ENCODE measurements at regions not wholly inside any gene's neighbourhood (a gene's known extent, or its start where the extent isn't known, plus 50 kb on each side); places are given as distances from the start of the nearest gene placed in this dataset.

DNA sequence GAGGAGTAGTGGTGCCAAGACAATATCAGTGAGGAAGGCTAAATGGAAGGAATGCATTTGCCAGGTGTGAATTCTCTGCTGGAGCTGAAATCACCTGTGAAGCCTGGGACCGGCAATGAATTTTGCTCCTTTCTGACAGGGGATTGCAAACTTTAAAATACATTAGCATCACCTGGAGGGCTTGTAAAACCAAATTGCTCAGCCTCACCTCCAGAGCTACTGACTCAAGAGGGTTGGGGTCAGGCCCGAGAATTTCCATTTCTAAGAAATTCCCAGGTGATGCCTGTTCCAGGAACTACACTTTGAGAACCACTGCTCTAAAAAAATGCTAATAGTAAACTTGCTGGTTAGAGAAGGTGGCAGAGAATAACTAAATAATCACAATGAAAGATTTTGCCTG lies 445.6 kb upstream of the RBMS3 start:
- no peak for DNase-seq

DNA sequence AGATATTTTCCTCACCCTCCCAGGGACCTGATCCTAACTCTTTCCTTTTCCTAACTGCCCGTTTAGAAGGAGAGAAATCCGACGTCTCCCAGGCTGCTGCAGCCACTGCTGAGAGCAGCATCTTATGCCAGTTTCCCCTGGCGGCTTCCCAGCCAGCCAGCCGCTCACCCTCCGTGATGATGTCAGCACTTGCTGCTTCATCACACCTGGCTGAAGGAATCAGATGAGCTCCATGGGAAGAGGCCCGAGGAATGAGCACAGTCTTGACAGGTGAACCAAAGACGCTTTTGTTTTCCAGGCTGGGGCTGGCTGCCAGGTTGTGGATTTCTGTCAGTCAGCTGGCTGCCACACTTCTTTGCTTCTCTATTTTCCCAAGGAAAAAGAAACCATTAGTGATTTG lies 445.1 kb upstream of the RBMS3 start:
- no peak for DNase-seq

DNA sequence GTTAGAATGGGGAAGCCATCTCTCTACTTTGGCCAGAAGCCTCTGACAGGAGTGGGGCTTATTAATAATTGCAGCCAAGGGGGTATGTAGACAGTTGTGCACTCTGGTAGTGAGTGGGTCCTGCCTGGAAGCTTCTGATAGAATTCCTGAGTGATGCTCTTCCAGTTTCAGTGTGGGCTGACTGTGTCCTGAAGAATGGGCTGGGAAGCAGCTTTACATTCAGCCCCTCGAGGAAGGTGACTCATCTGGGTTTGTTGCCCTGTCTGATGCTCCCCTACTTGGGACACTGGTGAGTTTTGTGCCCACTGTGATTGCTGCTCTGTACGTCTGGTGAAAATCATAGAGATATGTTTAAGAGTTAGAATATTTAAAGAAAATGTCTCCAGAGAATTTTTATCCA lies 444.7 kb upstream of the RBMS3 start:
- DNase-seq, result no peak

DNA sequence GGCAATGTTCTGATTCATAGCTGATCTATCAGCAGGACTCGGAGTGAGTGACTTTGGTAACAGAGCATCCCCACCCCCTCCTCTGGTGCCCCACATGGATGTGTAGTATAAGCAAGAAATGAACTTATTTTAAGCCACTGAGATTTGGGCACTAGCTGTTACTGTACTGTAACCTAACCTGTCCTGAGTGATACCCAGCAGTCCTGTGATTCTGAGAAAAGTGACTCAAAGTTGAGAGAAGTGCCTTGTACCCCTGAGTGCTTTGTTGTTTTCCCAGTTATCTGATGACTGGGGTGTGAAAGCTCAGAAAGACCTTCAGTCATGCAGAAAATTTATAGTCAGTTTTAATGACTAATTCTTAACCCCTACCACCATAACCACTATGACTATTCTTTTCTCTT lies 439.9 kb upstream of the RBMS3 start:
- no peak for DNase-seq

DNA sequence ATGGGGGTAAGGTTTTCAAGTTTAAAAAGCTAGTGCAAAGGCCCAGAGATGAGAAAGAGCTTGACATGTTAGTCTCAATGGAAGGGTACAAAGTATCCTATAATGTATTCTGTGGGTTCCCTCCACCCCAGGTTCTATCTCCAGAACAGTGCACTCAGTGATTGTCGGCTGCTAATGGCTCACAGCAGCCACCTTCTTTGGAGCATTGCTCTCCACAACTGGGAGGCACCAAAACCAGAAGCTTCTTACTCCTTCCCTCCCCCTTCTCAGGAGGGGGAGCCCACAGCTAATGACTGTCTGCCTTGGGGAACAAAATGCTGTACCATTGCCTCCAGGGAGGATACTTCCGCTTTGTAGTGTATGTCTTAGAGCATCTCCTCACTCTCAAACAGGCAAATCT lies 439.4 kb upstream of the RBMS3 start:
- no peak for DNase-seq

DNA sequence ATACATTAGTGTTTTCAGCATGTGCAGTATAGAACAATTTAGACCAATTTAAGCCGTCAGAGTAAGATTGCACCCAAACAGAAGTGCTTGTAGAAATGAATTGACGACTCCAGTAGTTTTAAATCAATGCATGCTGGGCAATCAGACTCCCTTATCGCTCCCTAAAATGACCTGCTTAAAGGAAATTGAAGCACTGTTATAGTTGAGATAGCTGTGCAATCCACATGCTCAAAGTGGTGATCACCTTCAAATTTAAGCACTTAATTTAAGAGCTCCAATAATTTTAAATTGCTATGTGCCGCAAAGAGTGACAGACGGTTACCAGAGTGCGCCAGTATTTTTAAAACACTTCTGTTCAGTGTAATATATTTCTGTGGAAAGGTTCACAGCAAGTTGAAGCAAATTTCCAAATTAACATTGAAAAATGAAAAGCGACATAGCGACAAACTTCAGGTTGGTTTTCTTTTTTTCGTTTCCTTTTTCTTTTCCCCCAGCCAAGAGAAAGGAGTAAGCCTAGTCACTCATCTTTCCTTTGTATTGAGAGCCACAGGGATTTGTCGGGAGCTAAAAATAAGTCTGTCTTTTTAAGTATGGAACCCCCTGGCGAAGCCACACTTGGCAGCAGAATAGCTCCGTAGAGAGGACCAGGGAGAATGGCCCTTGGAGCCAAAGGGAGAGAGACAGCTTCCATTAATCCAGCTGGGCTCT lies 436.4 kb upstream of the RBMS3 start:
- DNase-seq, result no peak

DNA sequence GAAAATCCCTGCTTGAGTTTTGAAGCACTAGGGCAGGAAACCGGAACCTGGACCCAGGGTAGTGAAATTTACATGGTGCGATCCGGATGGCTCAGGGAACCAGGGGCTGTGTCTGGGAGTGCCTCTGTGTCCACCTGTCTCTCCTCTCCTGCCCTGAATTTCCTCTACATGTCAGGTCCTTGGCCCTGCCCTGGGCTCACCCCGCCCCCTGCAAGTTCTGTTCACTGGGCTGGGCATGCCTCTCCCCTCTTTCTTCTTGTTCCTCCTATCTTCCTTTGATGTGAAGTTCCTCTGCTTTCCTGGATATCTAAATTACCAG lies 435.9 kb upstream of the RBMS3 start:
- no peak for DNase-seq

DNA sequence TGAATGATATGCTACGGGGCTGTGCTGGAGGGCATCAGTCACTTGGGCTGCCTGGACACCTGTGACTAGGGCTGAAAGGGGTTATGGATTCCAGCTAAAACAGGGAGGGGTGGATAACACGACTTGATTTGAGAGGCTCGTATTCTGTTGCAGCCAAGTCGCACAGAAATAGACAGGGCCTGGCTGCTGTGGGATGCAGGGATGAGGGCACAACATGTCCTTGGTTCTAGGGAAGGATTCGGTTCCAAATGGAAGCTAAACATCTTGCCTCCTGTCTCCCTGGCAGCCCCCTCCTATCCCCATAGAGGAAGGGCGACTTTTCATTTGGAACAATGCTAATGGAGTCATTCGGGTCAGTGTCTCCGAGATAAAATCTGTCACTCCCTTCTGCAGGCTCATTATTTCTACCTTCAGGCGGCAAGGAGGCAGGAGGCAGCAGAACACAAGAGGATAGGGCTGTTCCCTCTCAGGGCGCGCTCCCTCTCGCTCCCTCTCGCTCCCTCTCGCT lies 433.8 kb upstream of the RBMS3 start:
- DNase-seq, result no peak

DNA sequence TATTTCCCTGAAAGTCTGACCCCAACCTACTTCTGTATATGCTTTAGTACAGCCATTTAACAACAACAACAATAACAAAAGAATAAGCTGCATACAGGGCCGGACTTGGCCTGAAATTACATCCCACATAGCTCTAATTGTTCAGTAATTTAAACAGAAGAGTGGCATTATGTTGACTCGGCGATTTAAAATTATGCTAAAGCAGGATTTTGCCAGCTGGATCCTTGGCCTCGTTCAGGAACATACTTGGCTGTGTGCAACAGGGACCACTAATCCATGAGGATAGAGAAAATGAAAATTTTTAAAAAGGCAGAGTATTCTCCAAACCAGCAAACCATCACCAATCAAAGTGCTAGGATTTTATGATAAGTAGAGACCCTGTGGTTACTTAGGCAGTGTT lies 433.1 kb upstream of the RBMS3 start:
- no peak for DNase-seq

DNA sequence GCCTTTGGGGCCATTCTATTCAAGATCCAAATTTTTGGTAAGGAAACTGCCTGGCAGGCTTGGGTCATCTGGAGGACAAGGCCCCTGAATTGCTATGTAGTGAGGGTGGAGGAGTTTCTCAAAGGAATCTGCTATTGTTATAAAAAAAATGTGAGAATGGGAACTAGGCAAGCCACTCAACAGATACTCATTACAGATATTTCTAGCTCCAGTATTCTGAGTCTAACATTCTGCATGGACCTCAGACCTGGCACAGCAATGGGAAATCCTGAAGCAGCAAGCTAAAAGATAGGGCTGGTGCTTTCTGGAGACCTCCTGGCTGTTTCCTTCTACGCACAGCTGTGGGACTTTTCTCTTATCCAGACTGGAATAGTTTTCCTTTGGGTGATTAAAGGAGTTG lies 430.7 kb upstream of the RBMS3 start:
- DNase-seq, result no peak

DNA sequence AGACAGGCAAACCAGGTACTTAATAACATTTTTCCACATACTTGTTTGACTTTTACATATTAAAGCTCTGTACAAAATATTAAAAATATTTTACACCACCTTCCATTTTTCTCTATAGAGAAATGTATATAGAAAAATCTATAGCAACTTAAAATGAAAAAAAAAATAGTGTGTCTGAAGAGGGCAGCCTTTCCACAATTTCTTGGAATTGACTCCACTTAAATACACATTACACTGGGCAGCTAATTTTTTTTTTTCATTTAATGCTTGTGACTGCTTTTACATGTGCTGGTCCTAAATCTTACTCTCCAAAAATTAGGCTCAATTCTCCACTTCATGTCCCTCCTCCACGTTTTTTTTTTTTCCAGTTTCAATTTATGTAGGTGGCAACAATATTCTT lies 427.0 kb upstream of the RBMS3 start:
- no peak for DNase-seq

DNA sequence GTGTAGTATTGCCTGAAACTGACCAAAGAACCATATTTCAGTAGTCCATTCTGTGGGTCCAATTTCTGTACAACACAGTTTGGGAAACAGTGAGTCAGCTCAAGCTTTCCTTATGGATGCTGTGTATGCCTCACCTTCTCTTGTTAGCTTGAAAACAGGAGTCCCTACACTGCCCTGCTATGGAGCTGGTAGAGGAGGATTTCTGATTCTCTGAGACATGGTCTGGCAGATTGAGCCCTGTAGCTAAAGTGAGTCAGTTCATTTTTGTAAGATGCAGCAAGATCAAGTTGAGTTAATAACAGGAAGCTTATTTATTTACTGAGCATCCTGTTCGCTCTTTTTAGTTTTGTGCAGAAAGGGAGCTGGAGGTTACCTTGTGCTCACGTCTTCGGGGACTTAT lies 424.1 kb upstream of the RBMS3 start:
- no peak for DNase-seq

DNA sequence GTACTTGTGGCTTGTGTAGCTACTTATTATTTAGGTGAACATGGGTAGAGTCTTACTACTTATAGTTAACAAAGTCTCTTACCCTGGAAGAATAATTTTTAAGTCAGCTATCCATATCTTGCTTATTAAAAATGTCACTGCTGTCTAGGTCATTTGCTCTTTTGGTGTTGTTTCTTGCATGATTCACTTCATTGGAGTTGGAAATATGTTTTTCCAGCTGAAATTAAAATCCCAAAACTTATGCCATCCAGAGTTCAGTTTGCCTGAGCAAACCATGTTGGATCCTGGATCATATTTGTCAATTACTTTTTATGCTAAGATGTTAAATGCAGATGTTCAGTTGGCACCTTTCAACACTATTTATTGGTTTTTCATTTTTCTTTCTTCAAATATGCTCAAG lies 421.0 kb upstream of the RBMS3 start:
- no peak for DNase-seq

DNA sequence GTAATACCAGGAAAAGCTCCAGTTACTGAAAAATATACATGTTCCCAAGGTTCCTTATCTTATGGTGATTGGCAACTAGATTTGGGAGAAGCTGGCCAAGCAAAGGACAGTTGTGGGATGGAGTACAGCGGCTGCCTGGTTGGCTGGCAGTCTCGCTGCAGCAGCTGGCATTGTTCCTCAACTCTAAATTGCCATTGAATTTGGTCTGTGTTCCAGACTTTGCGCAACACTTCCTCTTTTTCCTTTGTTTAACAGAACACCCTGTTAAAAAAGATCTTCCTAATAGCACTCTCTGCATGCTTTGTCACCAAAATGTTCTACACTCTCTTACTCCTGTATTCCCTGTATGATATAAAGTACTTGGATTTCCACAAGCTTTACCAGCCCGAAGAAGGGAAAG lies 420.6 kb upstream of the RBMS3 start:
- no peak for DNase-seq

DNA sequence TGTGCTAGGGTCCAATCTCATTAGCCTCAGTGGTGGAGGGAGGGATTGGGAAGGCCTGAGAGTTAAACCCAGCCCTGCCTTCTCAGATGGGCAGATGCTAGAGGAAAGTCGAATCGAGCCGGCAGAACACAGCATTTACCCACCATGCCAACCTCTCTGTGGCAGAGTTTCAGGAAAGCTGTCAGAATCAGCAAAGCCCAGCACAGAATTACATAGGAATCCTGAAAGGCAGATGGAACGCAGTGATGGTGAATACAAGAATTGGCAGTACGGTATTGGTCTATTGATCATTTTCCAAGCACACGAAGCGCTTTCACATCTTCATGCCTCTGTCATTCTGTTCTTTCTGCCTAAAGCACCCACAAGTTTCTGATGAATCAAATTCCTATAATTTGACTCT lies 417.7 kb upstream of the RBMS3 start:
- DNase-seq, result no peak

DNA sequence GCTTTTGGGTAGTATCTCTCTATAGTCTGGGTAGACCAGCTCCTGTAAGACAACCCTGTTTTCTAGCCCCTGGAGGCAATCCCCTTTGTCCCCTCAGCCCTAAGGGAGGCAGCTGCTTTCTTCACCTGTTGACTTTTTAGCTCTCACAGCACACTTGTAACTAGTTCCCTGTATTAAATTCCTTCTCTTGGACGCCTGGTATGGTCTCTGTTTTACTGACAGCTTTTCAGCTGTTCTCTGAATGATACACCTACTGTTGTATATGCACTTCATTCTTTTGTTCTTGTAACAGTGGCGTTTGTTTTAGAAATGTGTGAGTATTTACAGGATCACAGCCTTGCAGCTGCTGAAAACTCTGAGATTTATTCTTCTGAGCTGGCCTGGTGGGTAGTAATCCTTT lies 413.0 kb upstream of the RBMS3 start:
- no peak for DNase-seq

DNA sequence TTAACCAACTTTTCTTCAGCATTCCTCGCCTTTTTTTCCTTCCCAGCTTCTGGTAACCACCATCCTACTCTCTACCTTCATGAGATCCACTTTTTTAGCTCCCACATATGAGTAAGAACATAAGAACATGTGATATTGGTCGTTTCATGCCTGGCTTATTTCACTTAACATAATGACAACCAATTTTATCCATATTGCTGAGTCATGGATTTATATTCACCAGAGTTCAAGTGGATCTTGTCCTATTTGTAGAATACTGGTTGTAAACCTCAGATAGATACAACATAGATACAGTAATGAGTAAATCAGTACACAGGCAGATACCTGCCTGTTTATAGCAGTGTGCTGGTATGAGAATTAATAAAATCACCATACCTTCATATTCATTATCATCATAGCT lies 412.0 kb upstream of the RBMS3 start:
- DNase-seq, result no peak

DNA sequence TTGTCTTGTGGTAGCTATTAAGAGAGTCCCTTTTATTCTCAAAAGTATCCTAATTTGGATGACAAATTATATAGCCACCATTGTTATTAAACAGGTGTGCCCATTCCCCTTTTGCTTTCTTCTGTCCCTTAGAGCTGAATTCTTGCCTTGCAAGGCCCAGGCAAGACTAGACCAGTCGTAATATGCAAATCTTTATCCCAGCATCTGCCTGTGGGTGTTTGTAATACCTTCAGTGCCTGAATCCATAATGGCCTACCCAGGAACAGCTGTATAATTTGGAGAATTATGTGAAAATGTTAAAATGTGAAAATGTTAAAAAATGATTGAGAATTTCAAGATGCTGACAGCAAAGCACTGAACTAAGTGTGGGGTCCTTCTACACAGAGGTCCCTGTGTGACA lies 403.0 kb upstream of the RBMS3 start:
- DNase-seq, result no peak

DNA sequence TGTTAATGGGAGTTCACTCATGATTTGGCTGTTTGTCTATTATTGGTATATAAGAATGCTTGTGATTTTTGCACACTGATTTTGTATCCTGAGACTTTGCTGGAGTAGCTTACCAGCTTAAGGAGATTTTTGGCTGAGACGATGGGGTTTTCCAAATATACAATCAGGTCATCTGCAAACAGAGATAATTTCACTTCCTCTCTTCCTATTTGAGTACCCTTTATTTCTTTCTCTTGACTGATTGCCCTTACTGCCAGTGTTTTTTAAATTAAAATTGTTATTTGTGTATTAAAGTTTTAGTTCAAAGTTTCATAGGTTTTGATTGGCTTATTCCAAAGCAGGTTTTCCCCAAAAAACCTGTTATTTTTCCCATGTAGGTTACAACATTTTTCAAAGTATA lies 390.5 kb upstream of the RBMS3 start:
- DNase-seq, result no peak

DNA sequence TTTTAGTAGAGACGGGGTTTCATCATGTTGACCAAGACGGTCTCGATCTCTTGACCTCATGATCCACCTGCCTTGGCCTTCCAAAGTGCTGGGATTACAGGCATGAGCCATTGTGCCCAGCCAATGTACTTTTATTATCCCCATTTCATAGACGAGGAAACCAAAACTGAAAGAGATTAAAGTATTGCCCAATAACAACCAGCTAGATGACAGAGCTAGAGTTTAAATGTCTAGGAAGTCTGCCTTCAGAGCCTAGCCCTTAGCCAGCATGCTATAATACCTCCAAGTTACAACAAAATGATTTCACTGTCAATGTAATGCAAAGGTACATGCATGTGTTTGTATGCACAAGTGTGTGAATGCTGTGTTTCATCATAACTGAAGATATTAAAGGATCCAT lies 389.4 kb upstream of the RBMS3 start:
- no peak for DNase-seq

DNA sequence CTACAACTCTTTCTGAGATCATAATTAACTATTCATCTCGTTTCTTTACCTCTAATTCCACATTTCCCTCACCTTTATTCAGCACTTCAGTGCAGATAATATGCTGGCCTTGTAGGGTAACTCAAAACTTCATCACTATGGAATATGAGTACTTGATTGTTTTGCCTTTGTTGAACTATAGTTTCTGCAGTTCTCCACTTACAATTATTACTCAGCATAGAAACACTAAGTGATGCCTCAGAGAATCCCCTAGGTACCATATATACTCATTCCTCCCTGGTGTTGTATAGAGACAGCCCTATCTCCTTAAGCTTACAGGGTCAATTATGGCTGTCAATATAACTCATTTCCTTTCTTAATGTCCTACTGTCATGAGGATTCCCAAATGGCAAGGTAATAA lies 380.6 kb upstream of the RBMS3 start:
- DNase-seq, result no peak

DNA sequence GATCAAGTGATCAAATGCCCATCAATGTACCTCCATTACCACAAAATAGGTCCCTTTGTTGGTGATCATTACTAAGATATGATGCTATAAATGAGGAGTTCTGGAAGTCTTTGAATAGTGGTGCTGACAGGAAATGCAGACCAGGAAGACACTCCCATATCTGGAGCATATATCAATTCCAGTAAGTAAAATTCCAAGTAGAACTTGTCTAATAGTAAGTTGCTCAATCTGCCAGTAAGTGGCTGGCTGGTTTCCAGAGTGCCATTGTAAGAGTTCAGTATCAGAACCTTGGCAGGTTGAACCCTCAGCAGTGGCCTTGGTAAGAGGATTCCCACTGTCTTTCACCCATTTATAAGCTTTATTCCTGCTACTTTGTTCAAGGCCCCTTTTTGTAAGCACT lies 379.9 kb upstream of the RBMS3 start:
- no peak for DNase-seq

DNA sequence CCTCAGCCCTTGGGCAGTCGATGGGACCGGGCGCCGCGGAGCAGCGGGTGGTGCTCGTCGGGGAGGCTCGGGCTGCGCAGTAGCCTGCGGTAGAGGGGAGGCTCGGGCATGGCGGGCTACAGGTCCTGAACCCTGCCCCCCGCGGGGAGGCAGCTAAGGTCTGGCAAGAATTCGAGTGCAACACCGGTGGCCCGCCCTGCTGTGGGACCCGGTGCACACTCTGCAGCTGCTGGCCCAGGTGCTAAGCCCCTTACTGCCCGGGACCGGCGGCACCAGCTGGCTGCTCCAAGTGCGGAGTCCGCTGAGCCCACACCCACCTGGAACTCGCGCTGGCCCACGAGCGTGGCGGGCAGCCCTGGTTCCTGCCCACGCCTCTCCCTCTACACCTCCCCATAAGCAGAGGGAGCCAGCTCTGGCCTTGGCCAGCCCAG lies 377.7 kb upstream of the RBMS3 start:
- DNase-seq, result no peak

DNA sequence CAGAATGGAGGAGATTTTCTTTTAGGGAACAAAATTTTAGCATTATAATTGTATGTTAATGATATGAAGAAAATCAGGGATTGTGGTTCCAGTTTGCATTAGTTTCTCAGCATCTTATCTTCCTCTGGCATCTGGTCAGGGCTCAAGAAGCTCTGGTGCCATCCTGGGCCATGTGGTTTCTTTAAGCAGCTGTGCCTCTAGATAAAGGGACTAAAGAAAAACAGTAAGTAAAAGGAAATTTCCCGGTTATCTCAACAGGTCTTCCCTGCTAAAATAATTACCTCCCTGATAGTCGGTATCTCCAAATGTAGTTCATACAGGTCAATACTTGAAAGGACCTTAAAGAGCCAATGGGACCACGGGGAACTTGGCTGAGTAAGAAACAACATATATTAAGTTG lies 375.1 kb upstream of the RBMS3 start:
- DNase-seq, result peak; percentile 73

DNA sequence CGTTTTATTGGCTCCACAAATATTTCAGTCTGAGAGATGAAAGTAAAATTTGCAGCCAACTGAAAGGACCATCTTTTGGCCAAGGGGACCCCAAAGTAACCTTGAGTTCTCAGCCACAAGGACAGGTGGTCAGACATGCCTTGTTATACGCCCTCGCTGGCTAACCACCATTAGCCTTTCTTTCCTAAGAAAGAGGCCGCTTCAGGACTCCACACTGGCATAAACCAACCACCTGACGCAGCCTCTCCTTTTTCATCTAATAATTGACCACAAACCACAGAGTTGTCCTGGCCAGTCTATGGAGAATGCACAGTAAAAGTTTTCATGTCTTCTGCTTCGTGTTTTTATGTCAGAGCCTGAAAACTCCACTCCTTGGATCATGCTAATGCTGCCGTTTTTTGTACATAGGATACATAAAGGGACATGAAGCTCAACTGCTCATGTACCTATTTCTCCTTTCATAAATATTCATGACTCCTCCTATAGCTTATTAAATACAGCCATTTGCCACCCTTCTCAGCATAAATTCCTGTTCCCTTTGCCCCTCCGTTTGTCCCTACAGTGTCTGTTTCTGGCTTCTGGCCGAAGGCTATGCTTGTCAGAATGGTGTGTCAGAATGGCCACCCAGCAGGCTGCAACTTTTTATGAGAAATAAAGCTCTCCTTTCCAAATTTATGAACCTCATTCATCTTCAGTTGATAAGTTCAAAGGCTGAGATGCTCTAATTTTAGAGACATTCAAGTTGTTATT lies 374.1 kb upstream of the RBMS3 start:
- DNase-seq, result no peak

Data from hematopoietic multipotent progenitor cell treated with erythropoietin and hydrocortisone succinate and interleukin-3 and kit ligand, for 8 days (in vitro differentiated cells).